ENCODE measurements at regions not wholly inside any gene's neighbourhood (a gene's known extent, or its start where the extent isn't known, plus 50 kb on each side); places are given as distances from the start of the nearest gene placed in this dataset.

DNA sequence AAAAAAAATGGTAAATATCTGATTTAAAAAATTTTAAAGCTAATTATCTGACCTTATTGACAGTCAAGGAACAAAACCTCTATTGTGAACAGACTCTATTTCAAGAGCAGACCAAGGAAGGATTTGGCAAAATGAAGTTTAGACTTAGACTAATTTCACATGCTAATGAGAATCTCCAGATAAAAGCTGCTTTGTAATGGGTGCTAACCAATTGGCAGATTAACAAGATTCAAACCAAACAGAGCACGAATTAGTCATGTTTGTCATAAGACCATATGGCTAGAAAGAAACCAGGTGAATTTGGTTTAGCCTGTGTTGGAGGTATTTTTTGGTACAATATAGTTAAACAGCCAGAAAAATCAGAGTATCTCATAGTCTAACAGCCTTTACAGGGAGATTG, 429.1 kb upstream of the NFE2L3 start:
- no peak for DNase-seq

DNA sequence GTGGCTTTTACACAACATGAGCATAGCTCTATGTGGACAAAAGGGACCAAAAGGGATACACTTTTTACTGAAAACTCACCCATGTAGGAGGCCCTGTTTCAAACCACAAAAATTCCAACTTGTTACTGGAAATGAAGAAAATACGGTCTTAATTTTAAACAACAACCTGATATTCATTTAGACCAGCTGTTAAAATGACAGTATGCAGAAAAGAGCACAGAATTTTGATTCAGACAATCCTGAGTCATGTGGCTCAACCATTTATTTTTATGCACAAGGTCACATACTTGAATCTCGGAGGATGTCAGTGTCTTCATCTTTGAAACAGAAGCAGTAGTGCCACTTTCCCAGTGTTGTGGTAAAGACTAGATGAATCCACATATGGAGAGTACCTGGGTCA, 426.5 kb upstream of the NFE2L3 start:
- peak in 1 of 3 experiments; percentile 29 for DNase-seq

GRCh38 chr7:25726170-25726780, 425.7 kb upstream of the NFE2L3 start:
- peak; percentile 66 to 90 (median 75) for DNase-seq

- peak; percentile 33 to 97 (median 90) for DNase-seq
Measured at GRCh38 chr7:25726781-25727311, 425.2 kb upstream of the NFE2L3 start.

- peak in 2 of 3 experiments; percentile 70 to 93 for DNase-seq
Measured at GRCh38 chr7:25727446-25727845, 424.6 kb upstream of the NFE2L3 start.

GRCh38 chr7:25727876-25728275, 424.1 kb upstream of the NFE2L3 start:
- DNase-seq = peak in 1 of 3 experiments; percentile 52

DNA sequence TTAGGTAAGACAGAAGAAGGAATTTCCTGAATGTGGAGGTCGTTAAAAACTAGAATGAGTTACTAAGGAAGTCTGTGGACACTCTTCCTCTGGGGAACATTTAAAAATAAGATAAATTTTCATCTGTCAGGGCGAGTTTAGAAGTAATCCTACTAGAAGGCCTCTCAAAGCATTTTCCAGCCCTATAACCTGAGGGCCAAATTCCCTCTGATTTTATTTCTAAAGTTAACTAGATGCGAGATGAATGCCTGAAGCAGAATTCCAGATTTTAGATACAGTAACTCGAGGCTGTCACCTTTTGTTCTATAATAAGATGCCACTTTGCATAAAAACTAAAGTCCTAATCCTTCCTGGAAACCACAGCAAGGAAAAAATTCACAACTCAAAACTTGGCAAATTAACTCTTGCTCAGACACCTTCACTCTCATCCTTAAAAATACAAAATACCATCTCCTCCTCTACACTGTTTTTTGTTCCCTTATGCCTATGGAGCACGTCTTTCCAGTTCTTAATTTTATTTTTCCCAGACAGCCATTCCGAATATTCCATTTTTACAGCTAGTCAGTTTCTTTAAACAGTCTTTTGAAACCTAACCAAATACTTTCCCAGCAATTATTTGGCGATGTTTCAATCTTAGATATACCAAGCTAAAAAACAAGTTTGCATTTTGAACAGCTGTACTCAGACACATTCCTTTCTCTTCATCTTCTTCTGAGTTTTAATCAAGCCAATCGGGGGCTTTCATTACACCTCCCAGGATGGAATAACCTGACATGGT, 420.7 kb upstream of the NFE2L3 start:
- DNase-seq = no peak

DNA sequence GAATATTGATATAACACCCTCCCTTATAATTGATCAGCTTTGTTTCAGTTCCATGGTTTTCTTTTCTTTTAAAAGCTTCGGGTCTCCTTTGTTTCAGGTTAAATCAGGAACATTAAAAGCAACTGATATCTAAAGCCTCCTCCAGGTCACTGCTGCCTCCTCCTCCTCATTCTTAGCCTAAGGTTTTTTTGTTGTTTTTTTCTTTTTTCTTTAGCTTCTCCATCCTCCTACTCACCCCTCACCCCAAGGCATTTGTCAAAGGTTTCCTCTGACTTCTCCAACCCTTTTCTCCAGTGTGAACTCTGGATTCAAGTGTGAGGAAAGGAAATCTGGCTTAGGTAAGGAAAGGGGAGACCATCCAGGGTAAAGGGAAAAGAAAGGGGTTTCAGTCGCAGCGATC, 420.2 kb upstream of the NFE2L3 start:
- no peak for DNase-seq

DNA sequence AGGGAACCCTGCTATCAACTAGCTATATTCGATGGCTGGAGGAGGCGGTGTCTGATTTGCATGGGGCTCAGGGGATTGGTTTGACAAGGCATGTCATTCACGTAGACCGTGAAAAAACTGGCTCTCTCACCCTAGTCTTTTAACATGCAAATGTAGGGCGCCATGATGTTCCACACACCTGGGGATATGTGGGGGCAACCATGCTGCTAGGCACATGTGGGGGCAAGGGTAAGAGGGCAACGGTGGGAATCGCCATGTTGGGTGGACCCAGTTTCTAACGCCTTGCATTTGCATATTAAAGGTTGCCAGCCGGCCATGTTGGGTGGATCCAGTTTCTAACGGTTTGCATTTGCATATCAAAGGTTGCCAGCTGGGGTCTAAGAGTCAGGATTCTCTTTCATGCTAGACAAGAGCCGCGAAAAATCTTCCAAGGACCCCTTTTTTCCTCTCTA, 419.2 kb upstream of the NFE2L3 start:
- DNase-seq = no peak

DNA sequence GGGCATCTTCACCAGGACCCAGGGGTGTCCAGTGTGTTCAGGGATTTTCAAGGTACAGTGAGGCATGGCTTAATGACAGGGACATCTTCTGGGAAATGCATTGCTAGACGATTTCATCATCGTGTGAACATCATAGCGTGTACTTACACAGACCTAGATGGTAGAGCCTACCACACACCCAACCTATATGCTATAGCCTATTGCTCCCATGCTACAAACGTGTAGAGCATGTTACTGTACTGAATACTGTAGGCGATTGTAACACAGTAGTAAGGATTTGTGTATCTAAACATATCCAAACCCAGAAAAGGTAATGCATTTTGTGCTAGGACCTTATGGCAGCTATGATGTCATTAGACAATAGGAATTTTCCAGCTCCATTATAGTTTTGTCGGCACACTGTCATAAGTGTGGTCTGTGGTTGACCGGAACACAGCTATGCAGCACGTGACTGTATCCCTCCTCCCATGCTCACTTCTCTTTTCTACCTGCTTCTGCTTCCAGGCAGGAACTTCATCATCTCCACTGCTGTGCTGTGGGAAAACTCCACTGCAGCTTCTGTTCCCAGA, 416.2 kb upstream of the NFE2L3 start:
- no peak for DNase-seq

- DNase-seq = no peak
Measured at GRCh38 chr7:25738528-25738927, 413.5 kb upstream of the NFE2L3 start.

DNA sequence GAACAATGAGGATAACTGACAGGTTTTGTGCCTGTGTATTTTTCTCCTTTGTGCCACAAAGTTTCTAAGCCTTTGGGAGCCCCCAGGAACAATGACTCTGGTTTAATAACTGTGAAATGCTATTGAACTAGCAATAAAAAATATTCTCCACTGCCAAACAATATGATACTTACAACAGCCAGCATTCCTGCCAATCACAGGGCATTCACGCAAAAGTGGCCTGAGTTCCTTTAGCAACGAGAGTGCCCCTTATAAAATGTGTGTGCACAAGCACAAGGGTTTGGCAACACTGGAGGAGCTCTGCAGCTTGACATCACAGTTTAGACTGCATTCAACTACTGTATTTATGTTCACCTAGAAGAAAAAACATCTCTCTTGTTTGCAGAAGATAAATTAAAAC, 412.9 kb upstream of the NFE2L3 start:
- peak in 2 of 3 experiments; percentile 34 to 36 for DNase-seq

- no peak for DNase-seq
Measured at GRCh38 chr7:25742316-25742715, 409.7 kb upstream of the NFE2L3 start.

GRCh38 chr7:25743670-25744451, 408.1 kb upstream of the NFE2L3 start:
- DNase-seq = peak in 1 of 3 experiments; percentile 32

GRCh38 chr7:25750744-25751508, 401.1 kb upstream of the NFE2L3 start:
- peak; percentile 54 to 86 (median 57) for DNase-seq

- no peak for DNase-seq
Measured at GRCh38 chr7:25752154-25752553, 399.8 kb upstream of the NFE2L3 start.

DNA sequence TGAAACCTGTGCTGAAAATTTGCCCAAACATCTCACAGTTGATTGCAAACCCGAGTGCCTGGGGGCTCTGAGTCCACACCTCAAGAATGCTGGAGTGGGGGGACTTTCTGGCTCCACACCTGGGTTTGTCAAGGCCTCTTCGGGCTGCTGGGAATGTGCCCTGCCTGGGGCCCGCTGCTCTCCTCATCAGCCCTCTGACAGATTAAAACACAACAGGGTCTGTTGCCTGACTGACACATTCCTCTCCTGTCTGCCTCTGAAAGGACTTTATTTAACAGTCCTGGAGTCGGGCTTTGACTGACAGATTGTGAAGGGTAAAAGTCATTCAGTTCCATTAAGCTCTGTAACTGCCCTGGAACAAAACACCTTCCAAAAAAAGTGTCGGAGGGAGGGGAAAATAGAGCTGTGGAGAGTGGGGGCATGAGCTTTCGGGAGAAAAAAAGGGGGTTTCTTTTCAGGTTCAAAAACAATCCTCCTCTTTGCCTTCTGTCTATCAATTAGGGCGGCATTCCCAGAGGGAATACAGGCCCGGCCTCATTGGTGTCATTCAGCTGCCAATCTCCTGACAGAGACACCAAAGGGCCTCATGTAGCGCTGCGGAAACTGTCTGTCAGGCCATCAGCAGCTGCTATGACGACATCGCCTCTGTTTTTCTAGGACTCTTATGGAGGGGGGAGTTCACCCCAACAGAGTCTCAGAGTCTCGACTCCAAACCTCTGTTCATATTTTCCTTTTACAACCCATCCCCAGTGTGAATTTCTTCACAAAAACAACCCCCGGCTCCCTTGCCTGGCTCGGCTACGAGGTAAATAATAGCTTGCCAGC, 398.8 kb upstream of the NFE2L3 start:
- peak in 1 of 3 experiments; percentile 59 for DNase-seq

DNA sequence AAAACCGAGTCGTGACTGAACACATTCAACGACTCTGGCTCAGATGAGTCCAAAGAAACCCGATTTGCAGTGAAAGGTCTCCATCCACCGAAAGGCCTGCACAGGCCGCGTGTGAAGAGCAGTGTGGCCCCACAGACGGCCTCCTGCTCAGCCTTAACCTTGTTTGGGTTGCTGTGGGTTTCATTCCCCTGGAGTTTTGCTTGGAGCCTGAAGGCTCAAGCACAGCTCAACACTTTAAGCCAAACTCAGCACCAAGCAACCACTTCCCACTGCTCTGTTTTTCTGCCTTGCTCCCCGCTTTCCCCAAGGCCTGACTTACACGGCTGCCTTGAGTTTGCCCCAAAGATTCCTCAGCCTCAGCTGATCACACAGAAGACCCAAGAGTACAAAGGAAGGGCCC, 398.2 kb upstream of the NFE2L3 start:
- DNase-seq = no peak

DNA sequence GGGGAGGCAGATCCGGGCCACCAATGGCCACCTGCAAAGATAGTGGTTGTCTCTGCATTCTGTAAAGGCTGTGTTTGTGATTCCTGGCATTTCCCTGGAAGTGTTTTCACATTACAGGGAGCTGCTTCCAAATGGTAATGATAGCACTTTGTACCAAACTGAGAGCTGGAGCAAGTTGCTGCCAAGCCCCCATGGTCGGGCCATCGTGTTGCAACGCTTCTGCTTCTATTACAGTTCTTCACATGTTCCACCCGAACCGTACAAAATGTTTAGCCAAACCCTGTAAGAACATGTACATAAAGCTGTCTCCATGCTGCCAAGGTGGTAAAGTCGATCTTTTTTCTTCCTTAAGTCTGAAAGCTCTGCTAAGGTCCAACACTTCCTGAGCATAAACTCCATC, 397.7 kb upstream of the NFE2L3 start:
- DNase-seq = no peak

GRCh38 chr7:25754751-25755150, 397.2 kb upstream of the NFE2L3 start:
- no peak for DNase-seq

DNA sequence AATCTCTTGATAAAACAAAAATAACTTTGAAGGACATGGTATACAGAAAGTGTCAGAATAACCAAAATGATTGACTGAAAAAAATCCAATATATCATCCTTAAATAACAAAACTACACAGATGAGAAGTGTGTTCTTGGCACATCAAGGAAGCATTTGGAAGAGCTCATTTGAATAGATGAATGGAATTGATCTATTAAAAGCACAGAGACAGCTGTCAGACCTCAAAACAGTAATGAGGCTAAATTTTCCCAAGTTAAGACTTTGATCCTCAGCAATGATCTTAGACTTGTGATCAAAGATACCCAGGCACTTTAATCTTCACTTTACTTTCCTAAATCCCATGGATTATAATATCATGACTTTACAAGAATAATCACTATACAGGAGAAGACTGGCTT, 395.4 kb upstream of the NFE2L3 start:
- DNase-seq = no peak

Measured in NCI-H1417 (cell line).